HG03469 (cell line): ENCODE measurements at regions not wholly inside any gene's neighbourhood (a gene's known extent, or its start where the extent isn't known, plus 50 kb on each side); places are given as distances from the start of the nearest gene placed in this dataset.

ENCODE experiments used
- ATAC-seq: cut with Tn5 transposase; IDR thresholded peaks from one replicate; pipeline ENCODE4 v1.9.1; 2021; ENCODE audit warnings: mild to moderate bottlenecking, moderate library complexity, moderate number of reproducible peaks; ENCODE audit not compliant: unreplicated experiment

DNA sequence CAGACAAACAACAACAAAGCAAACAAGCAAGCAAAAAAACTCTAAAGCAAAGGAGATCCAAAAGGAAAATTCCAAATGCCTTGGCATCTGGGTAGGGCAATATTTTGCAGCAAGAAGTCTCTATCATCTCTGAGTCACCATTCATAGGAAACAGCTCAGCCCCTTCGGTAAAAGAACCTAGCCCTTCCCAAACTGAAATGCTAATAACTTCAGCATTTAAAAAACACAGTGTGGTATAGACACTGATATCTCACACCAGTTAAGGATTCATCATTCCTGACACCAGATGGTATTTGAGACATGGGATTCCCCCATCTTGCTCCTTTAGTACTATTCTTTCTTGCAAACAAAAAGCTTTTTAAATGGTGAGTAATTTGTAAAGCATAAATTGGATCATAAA is 491.8 kb downstream of the TXNL1 start:
- no peak for ATAC-seq

DNA sequence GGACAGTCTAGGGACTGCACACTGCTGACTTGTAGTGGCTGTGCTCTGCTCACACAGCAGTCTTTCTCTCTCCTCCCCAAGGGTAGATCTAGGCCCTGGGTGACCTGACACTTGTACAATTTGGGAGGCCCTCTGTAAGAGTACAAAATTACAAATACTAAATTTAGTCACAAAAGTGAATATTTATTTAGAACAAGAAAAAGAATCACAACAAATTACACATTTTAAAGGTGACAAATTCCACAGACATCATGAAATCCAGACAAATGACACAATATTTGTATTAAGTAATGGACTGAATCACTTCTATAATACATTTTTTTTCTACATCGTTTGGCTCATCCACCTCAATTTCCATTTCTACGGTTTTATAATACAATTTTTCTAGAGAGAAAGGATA is 496.4 kb downstream of the TXNL1 start:
- ATAC-seq, result no peak

DNA sequence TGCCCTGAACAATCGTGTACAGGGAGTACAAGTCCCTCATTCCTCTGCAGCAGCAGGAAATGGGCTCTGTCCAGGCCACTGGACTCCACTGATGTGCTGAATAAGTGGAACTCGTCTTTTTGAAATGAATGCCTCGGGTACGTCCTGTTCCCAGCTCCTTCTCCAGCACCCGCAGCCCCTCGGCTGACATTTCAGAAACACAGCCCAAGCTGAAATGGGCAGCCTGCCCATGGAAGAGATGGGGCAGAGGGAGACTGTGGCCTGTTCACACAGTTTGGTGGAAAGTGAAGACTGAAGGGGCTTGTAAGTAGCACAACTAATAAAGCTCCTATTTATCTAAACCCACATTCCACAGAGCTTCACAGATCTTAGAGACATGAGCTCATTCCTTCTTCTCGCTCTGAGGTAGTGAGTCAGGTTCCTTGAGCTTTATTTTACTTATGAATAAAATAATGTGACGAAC is 498.6 kb downstream of the TXNL1 start:
- no peak for ATAC-seq

DNA sequence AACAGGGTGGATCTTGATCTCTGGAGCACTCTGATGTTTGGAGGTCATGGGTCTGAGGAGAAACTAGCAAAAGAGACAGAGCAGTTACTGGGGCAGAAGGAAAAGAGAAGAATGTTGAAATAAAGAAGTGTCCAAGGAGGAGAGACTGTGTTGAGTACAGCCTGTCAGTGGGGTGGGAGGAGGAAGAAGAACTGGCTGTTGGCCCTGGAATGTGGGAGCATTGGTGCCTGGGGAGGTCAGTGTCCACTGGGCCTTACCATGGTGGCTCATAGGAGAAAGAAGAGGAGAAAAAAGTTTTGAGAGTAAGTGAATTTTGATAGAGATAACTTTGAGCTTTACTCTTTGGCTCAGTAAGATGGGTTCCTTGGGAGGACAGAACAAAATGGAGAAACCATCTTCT is 499.0 kb downstream of the TXNL1 start:
- ATAC-seq, result no peak

DNA sequence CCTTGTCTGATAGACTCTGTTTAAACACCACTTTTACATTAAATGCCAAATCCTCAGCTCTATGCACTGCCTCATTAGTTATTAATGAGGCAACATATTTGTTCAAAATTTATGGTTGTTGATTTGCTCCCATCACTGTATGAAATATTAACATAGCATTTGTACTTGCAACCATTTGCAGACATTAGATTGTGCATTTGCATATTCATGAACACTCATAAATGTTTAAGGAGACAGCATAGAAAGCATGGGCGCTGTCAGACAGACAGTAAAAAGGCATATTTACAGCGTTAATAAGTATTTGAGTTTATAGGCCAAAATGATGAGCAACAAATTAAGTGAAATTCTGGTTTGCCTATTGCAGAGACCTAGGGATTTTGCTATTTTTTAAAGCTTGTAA is 502.3 kb downstream of the TXNL1 start:
- ATAC-seq, result no peak

DNA sequence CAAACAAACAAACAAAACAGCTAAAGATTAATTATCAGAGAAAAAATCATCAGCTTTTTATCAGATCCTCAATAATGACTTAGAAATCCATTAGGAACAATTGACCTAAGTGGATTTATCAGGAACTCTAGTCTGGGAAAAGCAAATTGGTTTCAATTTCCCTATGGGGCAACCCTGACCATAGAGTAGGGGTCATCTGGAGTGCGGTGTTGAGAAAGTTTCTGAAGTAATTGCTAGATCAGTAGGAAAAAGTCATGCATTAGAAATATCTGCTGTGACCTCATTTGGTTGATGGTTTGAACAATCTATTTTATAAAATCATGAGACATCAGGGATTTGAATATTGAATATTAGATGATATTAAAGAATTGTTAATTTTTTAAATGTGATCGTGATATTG is 507.9 kb downstream of the TXNL1 start:
- no peak for ATAC-seq

DNA sequence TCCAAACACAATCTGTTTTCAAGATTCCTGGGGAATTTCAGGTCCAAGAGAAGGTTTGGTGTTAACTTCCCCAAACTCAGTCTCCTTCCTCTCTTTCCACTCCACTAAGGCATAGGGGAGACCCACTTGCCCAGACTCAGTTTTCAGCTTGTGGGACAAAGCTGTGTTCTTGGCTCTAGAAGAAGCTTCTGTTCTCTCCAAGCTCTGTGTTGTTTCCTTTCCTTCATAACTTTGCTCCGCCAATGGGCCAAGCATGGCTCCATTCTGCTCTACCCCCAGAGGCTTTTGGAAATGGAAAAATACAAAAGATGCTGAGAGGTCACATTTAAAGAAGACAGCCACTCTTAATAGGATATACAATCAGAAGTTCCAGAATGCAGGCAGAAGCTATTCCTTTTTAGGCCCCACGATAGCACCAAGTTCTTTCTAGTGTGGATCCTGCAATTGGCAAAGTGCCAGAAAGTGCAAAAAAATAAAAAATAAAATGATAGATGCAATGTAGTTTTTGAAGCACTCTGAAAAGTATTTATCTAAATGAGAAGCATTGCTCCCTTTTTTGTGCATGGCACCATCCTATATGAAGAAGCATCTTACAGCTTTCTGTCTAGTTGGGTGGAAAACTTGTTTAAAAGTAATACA is 510.1 kb downstream of the TXNL1 start:
- ATAC-seq, result no peak

DNA sequence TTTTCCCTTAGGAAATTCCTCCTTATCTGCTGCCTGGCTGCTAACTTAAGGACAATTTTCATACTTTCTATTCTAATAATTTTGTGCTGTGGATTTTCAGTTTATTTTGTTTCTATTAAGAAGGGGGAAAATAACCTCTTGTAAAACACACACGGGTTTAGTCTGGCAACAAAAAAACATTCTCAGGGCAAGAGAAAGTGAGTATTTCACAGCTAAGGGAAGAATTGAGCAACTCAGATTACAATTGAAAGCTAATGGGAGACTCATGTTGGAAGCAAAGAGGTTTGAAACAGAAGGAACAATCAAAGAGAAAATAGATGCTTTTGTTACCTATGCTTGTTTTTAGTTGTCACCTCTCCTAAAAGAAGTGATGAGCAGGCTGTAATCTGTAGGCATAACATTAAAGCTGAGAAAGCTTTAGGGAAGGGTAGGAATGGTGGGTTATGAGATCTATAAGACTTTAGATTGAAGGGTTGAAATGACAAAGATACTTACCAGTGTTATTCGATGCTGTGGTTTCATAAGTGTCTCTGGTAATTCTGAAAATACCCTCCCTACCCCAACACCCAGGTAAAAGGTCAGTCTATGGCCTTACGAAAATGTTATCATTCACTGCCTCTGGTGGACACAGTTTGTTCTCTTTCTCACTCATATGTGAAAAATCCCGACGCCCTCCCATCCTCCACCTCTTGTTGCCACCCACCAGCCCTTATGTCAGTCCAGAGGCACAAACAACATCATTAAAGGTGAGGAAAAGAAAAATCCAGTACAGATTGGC is 510.9 kb downstream of the TXNL1 start:
- ATAC-seq, result no peak

DNA sequence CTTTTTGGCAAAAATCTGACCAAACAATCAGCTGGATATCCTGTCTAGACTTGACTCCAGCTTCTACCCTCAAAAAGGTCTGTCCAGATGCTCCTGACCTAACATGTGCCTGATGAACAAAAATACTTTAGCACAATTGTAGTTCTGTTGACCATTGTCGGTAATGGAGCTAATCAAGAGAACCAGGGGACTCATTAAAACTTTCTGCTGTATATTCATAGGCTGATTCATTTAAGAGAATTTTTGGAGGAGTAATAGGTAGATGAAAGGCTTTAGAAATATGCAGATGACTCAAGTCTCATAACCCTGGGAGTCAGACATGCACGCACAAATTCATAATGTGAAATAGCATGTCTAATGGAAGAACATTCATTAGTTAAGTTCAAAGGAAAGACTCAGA is 514.2 kb downstream of the TXNL1 start:
- no peak for ATAC-seq

DNA sequence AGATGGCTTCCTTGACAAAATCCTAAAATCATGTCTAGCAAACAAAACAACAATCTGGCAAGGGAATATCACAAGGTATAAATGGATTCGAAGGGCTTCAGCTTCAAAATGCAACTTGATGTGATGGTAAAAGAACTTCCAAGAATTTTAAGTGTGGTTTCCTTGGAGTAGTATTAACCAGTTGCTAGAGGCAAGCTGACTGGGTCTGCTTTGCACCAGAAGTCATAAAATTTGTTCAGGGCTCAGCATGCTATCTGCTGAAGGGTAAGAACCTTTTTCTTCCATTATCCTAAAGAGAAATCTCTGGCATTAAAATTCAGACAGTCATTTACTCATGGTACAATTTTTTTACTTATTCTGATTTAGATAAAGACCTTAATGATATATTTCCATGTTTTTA is 516.7 kb downstream of the TXNL1 start:
- no peak for ATAC-seq

DNA sequence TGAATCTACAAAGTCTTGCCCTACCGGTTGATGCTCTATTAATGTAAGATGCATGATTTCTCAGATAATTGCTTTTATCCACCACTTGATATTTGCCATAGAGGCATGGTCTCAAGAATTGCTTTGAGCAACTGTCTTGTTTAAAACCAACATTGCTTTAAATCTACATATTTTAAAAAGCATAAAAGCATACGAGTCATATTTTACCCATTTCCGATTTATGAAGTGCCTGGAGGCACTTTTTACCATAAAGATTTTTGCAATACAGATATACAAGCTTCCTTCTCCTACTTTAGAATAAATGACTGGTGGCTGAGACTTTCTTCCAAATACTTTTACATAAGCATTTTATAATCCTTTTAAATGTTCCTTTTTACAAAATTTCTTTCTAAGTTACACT is 517.6 kb downstream of the TXNL1 start:
- no peak for ATAC-seq

DNA sequence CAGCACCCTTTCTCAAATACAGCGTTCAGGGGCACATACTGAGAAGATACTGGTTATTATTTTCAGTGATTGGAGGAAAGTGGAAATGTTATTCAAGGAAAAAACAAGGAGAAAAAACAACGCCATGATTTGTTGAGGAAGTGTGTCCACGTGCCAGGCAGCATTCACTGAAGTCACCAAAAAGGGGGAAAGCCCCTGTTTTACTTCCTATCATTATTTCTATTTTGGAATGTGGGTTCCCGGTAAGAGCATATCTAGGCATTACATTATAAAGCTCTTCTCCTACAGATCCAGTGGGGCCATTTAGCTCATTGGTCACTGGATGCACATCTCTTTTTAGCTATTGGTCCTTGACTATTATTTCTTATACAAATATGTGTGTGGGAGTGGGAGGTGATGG is 518.7 kb downstream of the TXNL1 start:
- ATAC-seq, result no peak

DNA sequence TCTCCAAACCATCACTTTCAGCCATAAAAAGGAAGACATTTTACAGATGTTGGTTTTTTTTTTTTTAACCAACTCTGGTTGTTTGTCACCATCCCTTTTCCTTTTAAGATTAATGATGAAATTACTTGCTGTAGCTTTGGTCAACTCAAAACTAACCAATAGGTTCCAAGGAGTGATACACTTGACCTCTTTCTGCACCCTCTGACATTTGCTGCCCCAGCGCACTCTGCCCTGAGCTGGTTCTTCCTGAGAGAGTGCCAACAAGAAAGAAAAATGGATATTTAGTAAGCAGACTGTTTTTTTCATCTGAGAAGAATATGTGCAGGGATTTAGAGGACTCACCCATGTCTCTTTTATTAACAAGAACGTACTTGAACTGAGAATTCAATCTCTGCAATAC is 520.0 kb downstream of the TXNL1 start:
- no peak for ATAC-seq

DNA sequence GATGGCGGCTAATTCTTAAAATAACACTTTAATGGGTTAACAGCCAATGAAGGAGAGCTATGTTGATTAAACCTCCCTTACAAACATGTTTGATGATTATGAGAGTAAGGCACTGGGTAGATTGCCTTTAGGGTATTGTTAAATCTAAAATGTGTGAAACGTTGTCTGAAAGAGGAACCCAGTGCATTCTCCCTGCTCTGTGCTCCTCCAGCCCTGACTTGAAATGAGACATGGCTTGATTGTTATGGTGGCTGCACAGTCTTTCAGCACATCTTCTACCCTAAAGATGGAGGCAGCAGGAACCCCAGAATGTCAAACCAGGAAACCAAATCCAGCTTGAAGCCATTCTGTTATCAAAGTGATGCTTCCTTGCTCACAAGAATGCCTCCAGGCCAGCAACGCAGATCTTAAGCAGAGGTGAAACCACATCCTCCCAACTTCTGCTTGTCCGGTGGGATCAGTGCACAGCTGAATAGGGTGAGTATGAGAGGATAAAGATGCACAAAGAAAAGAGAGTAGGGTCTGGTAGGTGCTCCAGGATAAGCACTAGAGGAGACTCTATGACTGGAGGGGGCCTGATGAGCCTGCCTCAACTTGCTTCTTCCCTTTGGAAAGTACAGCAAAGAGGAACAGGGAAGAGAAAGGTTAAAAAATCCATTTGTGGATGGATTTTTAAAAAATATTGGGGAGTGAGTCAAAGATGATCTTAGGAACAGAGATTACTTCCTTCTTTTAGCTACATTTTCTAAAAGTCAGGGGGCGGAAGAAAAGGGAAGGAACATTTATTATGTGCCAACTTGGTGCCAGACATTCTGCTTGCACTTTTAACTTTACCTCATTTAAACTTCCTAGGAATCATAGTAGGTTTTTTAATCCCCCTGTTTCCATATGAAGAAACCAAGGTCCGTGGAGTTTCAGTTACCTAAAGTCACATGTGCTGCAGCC is 523.0 kb downstream of the TXNL1 start:
- ATAC-seq, result no peak

DNA sequence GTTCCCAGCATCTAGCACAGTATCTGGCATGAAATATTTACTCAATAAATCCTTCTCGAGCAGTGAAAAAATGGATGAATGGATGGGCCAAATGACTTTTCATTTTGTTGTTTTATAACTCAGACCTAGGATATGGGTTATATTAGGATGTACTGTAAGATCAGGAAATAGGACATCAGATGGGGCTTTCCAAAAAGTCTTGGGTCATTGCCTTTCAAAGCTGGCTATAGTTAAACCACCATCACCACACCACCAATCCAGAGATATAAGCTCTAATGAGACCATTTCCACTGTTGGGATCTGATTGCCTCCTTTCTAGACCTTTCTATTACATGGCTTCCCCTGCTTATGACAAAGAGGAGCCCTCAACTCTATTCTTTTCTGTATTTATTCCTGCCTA is 525.0 kb upstream of the TCF4 start:
- no peak for ATAC-seq

DNA sequence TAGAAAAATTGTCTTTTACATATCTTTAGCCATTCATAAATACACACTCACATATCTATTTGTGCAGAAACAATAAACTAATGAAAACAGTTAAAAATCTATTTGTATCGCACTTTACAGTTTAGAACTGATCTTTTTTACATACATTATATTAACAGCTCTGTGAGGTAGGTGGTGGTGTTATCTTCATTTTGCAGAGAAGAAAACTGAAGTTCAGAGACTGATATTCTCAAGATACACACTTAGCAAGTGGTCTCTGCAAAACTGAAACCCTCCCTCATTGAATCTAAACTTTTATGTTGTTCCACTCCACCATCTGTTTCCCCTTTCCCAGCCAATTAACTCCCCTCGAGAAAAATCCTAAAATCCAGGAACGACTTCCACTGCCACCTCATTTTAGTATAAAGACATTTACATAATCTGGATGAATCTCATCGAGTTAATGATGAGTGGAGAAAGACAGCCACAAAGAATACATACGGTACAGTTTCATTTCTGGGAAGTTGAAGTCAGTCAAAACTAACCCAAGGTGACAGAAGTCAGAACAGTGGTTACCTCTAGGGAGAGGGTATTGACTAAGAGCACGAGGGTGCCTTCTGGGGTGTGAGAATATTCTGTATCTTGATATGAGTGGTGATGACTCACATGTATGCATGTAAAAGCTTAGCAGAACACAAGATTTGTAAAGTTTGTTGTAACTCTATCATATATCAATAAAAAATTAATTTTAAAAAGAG is 524.2 kb upstream of the TCF4 start:
- ATAC-seq, result peak; percentile 99

DNA sequence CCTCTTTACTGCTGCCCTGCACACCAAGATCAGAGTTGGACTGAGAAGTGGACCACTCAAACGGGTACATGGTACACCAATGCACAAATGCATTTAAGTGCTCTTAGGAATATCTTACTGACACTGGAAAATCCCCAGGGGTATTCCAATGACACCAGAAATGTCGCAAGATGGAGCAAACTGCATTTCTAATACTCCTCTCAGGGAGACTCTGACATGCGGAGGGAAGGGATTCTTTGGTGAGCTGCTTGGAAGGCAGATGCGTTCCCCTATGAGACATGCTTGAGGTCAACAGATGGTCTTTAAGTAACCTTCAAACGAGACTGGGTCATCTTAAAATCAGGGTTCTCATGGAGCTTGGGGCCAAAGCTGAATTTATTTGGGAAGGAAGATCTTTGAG is 521.8 kb upstream of the TCF4 start:
- ATAC-seq, result no peak

DNA sequence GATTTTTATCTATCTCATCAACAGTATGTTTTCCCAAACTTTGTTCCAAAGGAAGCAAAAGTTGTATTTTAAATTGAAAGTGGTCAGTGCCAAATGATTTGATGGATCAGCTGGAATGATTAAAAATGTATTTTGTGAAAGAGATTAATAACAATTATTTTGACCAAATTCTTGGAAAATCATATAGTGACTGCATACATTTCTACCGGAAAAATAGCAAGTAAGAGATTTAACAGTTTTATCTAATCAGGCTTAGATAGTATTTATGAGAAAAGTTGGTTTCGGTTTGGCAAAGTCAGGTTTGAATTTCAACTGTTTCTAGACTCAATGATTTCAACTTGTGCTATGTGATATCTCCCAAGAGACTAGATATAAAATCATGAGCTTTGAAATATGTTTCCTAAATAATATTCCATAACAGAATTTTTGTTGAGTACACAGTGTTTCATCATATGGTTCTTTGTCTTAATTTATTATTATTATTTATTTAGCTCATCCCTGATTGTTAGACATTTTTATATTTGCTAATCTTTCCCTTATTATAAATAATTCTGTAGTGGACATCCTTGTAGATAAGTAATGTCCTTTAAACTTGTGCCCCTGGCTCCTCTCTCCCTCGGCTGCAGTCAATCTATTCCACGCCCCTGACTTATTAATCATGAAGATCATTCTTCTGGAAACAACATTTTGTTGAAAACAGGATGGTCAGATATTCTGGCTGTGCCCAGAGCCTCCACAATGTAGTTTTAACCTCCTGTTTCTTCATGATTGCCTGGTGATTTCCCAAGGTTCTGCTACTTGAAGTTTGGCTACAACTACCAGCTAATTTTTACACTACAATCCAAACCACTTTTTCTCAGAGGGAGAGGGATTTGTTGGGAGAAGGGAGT is 520.7 kb upstream of the TCF4 start:
- ATAC-seq, result no peak

DNA sequence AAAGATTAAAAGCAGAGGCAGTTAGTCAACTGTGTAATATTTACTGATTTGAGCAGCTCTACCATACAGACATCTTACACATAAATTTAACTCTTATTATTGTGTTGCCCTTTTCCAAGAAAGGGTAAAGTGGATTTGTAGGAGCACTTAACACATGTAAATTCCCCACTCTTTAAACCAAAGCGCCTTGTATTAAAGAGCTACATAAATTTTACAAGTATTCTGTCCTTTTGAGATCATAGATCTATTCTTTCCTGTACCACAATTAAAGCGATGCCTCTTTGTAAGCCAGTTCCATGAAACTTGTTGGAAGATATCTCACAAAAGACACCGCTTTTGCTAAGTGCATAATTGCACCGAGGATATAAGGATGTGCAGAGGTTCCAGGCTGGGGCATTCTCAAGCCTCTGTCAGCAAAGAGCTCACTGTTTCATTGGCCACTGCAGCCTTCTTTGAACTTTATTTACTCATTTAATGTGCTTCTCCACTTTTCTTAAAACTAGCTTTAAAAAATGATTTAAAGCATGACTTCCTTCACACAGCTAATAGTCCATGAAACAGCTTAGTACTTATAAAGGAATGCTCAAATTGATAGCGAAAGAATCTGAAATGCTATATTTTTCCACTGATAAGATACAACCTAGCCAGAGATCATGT is 520.0 kb upstream of the TCF4 start:
- no peak for ATAC-seq
